WTC11 (cell line): ENCODE measurements at regions not wholly inside any gene's neighbourhood (a gene's known extent, or its start where the extent isn't known, plus 50 kb on each side); places are given as distances from the start of the nearest gene placed in this dataset.

ENCODE experiments used
- ATAC-seq: fragments of 200-7000 bp; cut with Tn5 transposase; 2 replicates; pipeline ENCODE4 v1.10.0; 2021; ENCODE audit warnings: mild to moderate bottlenecking, moderate library complexity
- CTCF ChIA-PET: fragments of 300-600 bp; sonication (Branson Sonifier 250); formaldehyde crosslinking; loops from one replicate; lab custom pipeline; 2021; ENCODE audit warnings: antibody characterized with exemption; lab: Charles Lee
- POLR2A ChIA-PET: fragments of 350-600 bp; sonication (Branson Sonifier 250); formaldehyde crosslinking; loops from one replicate; lab custom pipeline; 2021; ENCODE audit warnings: antibody characterized with exemption; lab: Charles Lee
- DNase-seq: peaks from one replicate; pipeline ENCODE4 v3.0.0; 2021; ENCODE audit warnings: low spot score
- H3K27ac Mint-ChIP-seq: 2 replicates; pipeline ENCODE4 v1.8.0; 2021; ENCODE audit warnings: mixed read lengths
- H3K27me3 Mint-ChIP-seq: 2 replicates; pipeline ENCODE4 v1.8.0; 2021; ENCODE audit warnings: low read depth, mild to moderate bottlenecking, moderate library complexity, mixed read lengths
- H3K36me3 Mint-ChIP-seq: 2 replicates; pipeline ENCODE4 v1.8.0; 2021; ENCODE audit warnings: mixed read lengths
- H3K4me1 Mint-ChIP-seq: 2 replicates; pipeline ENCODE4 v1.8.0; 2022; ENCODE audit warnings: mixed read lengths
- H3K4me3 Mint-ChIP-seq: 2 replicates; pipeline ENCODE4 v1.8.0; 2021; ENCODE audit warnings: mild to moderate bottlenecking, moderate library complexity, mixed read lengths
- H3K9me3 Mint-ChIP-seq: 2 replicates; pipeline ENCODE4 v1.8.0; 2021; ENCODE audit warnings: mixed read lengths
- CREB1 ChIP-seq: sonication (generic); formaldehyde crosslinking; IDR thresholded peaks from 2 replicates; pipeline ENCODE4 v1.8.0; 2023; ENCODE audit warnings: mild to moderate bottlenecking, missing genetic modification reagents
- CREM ChIP-seq: sonication (generic); formaldehyde crosslinking; IDR thresholded peaks from 2 replicates; pipeline ENCODE4 v1.8.1; 2022; ENCODE audit warnings: mild to moderate bottlenecking, missing genetic modification reagents, moderate library complexity
- EMX1 ChIP-seq: fragments of 250-450 bp; sonication (Bioruptor Pico); IDR thresholded peaks from 2 replicates; pipeline ENCODE4 v1.8.0; 2021; ENCODE audit warnings: mild to moderate bottlenecking
- ETV6 ChIP-seq: sonication (generic); formaldehyde crosslinking; IDR thresholded peaks from 2 replicates; pipeline ENCODE4 v1.8.1; 2022; ENCODE audit warnings: mild to moderate bottlenecking, missing genetic modification reagents
- GRHL2 ChIP-seq: fragments of 250-450 bp; sonication (Bioruptor Pico); IDR thresholded peaks from 2 replicates; pipeline ENCODE4 v1.8.0; 2022; ENCODE audit warnings: mild to moderate bottlenecking, moderate library complexity; ENCODE audit not compliant: insufficient replicate concordance, severe bottlenecking
- MXD4 ChIP-seq: fragments of 250-450 bp; sonication (Bioruptor Pico); IDR thresholded peaks from 2 replicates; pipeline ENCODE4 v1.8.0; 2021; ENCODE audit warnings: mild to moderate bottlenecking, moderate library complexity, borderline replicate concordance
- SMAD3 ChIP-seq: sonication (generic); formaldehyde crosslinking; IDR thresholded peaks from 2 replicates; pipeline ENCODE4 v1.8.0; 2022; ENCODE audit warnings: missing genetic modification reagents, mild to moderate bottlenecking, borderline replicate concordance
- SMAD4 ChIP-seq: sonication (generic); formaldehyde crosslinking; IDR thresholded peaks from 2 replicates; pipeline ENCODE4 v1.8.0; 2022; ENCODE audit warnings: mild to moderate bottlenecking, missing genetic modification reagents
- SOX15 ChIP-seq: fragments of 250-450 bp; sonication (Bioruptor Pico); IDR thresholded peaks from 2 replicates; pipeline ENCODE4 v1.9.0; 2021; ENCODE audit warnings: mild to moderate bottlenecking
- TP53 ChIP-seq: sonication (generic); formaldehyde crosslinking; IDR thresholded peaks from 2 replicates; pipeline ENCODE4 v1.8.1; 2023; ENCODE audit warnings: mild to moderate bottlenecking, missing genetic modification reagents
- ZNF232 ChIP-seq: sonication (generic); formaldehyde crosslinking; IDR thresholded peaks from 2 replicates; pipeline ENCODE4 v1.8.0; 2022; ENCODE audit warnings: mild to moderate bottlenecking, missing genetic modification reagents
- TF ChIP-seq, protein P1 (sequence below): fragments of 250-450 bp; sonication (Bioruptor Pico); IDR thresholded peaks from 2 replicates; pipeline ENCODE4 v2.1.2; 2022; ENCODE audit warnings: mild to moderate bottlenecking, moderate library complexity
- TF ChIP-seq, protein P2 (sequence below): sonication (generic); formaldehyde crosslinking; IDR thresholded peaks from 2 replicates; pipeline ENCODE4 v1.8.1; 2023; ENCODE audit warnings: mild to moderate bottlenecking, missing genetic modification reagents, moderate library complexity
- TF ChIP-seq, protein P3 (sequence below): sonication (generic); formaldehyde crosslinking; IDR thresholded peaks from 2 replicates; pipeline ENCODE4 v1.8.1; 2022; ENCODE audit warnings: mild to moderate bottlenecking, missing genetic modification reagents, moderate library complexity, borderline replicate concordance
- TF ChIP-seq, protein P4 (sequence below): sonication (generic); formaldehyde crosslinking; IDR thresholded peaks from 2 replicates; pipeline ENCODE4 v1.8.1; 2023; ENCODE audit warnings: mild to moderate bottlenecking, missing genetic modification reagents, borderline replicate concordance
- TF ChIP-seq, protein P5 (sequence below): sonication (generic); formaldehyde crosslinking; conservative IDR thresholded peaks from 2 replicates; pipeline ENCODE4 v1.8.1; 2022; ENCODE audit warnings: mild to moderate bottlenecking, missing genetic modification reagents
- TF ChIP-seq, protein P6 (sequence below): fragments of 250-450 bp; sonication (Bioruptor Pico); IDR thresholded peaks from 2 replicates; pipeline ENCODE4 v1.9.0; 2021; ENCODE audit warnings: mild to moderate bottlenecking, borderline replicate concordance
- TF ChIP-seq, protein P7 (sequence below): sonication (generic); formaldehyde crosslinking; IDR thresholded peaks from 2 replicates; pipeline ENCODE4 v1.8.0; 2022; ENCODE audit warnings: mild to moderate bottlenecking, missing genetic modification reagents
- TF ChIP-seq, protein P8 (sequence below): sonication (generic); formaldehyde crosslinking; IDR thresholded peaks from 2 replicates; pipeline ENCODE4 v1.8.1; 2023; ENCODE audit warnings: mild to moderate bottlenecking, missing genetic modification reagents, moderate library complexity

DNA sequence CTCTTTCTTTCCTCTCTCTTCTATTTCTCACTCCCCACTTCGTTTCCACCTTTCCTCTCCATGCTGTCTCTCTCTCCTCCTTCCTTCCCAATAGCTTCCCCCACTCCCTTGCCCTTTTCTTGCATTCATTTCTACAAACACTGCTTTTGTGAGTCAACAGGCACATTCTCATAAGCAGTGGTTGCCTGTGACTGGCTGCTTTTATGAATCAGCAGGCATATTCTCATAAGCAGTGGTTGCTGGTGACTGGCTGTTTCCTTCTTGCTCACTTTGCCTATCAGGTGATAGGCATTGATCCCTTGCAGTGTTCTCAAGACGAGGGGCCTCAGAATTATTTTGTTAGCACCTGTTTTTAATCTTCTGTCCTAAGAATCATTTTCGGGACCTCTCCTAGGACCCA, 116.1 kb upstream of the ACTBL2 start (continued):
- TF ChIP-seq, protein P1, sequence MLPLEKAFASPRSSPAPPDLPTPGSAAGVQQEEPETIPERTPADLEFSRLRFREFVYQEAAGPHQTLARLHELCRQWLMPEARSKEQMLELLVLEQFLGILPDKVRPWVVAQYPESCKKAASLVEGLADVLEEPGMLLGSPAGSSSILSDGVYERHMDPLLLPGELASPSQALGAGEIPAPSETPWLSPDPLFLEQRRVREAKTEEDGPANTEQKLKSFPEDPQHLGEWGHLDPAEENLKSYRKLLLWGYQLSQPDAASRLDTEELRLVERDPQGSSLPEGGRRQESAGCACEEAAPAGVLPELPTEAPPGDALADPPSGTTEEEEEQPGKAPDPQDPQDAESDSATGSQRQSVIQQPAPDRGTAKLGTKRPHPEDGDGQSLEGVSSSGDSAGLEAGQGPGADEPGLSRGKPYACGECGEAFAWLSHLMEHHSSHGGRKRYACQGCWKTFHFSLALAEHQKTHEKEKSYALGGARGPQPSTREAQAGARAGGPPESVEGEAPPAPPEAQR (CRISPR knock-in tag) = no peak
- TF ChIP-seq EMX1 (CRISPR knock-in tag) = no peak
- TF ChIP-seq SMAD4 (CRISPR knock-in tag) = no peak
- no peak for TF ChIP-seq SOX15 (CRISPR knock-in tag)
- TF ChIP-seq, protein P2, sequence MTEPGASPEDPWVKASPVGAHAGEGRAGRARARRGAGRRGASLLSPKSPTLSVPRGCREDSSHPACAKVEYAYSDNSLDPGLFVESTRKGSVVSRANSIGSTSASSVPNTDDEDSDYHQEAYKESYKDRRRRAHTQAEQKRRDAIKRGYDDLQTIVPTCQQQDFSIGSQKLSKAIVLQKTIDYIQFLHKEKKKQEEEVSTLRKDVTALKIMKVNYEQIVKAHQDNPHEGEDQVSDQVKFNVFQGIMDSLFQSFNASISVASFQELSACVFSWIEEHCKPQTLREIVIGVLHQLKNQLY = no peak
- no peak for TF ChIP-seq ETV6
- TF ChIP-seq, all 79 proteins: peak for 0

DNA sequence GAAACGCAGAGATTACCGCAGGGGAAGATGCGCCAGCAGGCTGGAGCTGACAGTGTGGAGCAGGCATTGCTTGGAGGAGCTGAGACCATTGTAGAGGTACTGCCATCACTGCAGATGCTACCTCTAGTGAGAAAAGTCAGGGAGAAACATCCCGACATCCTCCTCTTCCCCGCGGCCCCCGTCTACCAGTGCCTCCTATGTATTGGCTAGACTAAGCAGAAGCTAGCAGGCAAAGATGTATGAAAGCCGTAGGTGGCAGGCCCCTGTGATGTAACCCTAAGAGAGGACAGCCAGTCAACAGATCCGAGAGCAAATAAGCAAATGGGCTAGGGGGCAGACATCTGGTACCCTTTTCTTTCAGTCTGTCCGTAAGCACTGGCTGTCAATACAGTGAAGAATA, 115.5 kb upstream of the ACTBL2 start:
- Mint-ChIP-seq H3K4me3 (no peak overlapping the region), H3K27ac (no peak overlapping the region), H3K4me1 (peaks cover 4% of the 10 kb centered on the region), H3K27me3 (no peaks in the 10 kb centered on the region), H3K9me3 (no peaks in the 10 kb centered on the region), H3K36me3 (no peaks in the 10 kb centered on the region)
- DNase-seq (no peak), ATAC-seq (no peak)
- no peak for TF ChIP-seq CREB1 (CRISPR knock-in tag)
- TF ChIP-seq CREM (CRISPR knock-in tag) = no peak
- TF ChIP-seq TP53 (CRISPR knock-in tag) = no peak
- TF ChIP-seq, protein P3, sequence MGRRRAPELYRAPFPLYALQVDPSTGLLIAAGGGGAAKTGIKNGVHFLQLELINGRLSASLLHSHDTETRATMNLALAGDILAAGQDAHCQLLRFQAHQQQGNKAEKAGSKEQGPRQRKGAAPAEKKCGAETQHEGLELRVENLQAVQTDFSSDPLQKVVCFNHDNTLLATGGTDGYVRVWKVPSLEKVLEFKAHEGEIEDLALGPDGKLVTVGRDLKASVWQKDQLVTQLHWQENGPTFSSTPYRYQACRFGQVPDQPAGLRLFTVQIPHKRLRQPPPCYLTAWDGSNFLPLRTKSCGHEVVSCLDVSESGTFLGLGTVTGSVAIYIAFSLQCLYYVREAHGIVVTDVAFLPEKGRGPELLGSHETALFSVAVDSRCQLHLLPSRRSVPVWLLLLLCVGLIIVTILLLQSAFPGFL (CRISPR knock-in tag) = no peak
- no peak for TF ChIP-seq SMAD3 (CRISPR knock-in tag)
- ChIA-PET POLR2A (no interaction called here), CTCF (interaction anchor here (1.6 kb wide), 1 partner anchor 52 kb away, joined by 4 read pairs; no protein-coding TSS in a partner anchor)

DNA sequence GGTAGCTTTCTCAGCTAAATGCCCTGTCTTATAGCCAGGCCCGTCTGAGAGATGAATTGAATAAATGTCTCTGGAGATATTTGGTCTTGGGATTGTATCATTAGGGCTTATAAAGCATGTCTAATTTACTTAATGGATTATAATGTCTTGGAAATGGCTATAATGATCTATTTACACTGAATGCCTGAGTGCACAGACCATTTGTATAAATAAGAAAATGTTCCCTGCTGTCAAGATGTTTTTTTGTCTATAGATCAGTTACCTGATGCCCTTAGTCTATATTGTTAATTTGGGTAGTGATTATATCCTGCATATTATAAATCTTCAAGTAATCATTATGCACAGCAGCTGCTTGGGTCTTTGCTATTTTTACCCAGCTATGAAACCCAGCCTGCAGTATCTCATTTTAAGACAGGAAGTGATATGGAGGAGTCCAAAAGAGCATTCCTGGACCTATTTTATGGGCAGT, 112.9 kb upstream of the ACTBL2 start:
- TF ChIP-seq GRHL2 (CRISPR knock-in tag) (no peak), ZNF232 (CRISPR knock-in tag) (no peak), MXD4 (no peak)
- TF ChIP-seq, protein P4, sequence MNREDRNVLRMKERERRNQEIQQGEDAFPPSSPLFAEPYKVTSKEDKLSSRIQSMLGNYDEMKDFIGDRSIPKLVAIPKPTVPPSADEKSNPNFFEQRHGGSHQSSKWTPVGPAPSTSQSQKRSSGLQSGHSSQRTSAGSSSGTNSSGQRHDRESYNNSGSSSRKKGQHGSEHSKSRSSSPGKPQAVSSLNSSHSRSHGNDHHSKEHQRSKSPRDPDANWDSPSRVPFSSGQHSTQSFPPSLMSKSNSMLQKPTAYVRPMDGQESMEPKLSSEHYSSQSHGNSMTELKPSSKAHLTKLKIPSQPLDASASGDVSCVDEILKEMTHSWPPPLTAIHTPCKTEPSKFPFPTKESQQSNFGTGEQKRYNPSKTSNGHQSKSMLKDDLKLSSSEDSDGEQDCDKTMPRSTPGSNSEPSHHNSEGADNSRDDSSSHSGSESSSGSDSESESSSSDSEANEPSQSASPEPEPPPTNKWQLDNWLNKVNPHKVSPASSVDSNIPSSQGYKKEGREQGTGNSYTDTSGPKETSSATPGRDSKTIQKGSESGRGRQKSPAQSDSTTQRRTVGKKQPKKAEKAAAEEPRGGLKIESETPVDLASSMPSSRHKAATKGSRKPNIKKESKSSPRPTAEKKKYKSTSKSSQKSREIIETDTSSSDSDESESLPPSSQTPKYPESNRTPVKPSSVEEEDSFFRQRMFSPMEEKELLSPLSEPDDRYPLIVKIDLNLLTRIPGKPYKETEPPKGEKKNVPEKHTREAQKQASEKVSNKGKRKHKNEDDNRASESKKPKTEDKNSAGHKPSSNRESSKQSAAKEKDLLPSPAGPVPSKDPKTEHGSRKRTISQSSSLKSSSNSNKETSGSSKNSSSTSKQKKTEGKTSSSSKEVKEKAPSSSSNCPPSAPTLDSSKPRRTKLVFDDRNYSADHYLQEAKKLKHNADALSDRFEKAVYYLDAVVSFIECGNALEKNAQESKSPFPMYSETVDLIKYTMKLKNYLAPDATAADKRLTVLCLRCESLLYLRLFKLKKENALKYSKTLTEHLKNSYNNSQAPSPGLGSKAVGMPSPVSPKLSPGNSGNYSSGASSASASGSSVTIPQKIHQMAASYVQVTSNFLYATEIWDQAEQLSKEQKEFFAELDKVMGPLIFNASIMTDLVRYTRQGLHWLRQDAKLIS (CRISPR knock-in tag) = no peak
- TF ChIP-seq, protein P5, sequence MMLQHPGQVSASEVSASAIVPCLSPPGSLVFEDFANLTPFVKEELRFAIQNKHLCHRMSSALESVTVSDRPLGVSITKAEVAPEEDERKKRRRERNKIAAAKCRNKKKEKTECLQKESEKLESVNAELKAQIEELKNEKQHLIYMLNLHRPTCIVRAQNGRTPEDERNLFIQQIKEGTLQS (CRISPR knock-in tag) = no peak
- TF ChIP-seq, protein P6, sequence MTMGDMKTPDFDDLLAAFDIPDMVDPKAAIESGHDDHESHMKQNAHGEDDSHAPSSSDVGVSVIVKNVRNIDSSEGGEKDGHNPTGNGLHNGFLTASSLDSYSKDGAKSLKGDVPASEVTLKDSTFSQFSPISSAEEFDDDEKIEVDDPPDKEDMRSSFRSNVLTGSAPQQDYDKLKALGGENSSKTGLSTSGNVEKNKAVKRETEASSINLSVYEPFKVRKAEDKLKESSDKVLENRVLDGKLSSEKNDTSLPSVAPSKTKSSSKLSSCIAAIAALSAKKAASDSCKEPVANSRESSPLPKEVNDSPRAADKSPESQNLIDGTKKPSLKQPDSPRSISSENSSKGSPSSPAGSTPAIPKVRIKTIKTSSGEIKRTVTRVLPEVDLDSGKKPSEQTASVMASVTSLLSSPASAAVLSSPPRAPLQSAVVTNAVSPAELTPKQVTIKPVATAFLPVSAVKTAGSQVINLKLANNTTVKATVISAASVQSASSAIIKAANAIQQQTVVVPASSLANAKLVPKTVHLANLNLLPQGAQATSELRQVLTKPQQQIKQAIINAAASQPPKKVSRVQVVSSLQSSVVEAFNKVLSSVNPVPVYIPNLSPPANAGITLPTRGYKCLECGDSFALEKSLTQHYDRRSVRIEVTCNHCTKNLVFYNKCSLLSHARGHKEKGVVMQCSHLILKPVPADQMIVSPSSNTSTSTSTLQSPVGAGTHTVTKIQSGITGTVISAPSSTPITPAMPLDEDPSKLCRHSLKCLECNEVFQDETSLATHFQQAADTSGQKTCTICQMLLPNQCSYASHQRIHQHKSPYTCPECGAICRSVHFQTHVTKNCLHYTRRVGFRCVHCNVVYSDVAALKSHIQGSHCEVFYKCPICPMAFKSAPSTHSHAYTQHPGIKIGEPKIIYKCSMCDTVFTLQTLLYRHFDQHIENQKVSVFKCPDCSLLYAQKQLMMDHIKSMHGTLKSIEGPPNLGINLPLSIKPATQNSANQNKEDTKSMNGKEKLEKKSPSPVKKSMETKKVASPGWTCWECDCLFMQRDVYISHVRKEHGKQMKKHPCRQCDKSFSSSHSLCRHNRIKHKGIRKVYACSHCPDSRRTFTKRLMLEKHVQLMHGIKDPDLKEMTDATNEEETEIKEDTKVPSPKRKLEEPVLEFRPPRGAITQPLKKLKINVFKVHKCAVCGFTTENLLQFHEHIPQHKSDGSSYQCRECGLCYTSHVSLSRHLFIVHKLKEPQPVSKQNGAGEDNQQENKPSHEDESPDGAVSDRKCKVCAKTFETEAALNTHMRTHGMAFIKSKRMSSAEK (CRISPR knock-in tag) = no peak
- TF ChIP-seq, protein P7, sequence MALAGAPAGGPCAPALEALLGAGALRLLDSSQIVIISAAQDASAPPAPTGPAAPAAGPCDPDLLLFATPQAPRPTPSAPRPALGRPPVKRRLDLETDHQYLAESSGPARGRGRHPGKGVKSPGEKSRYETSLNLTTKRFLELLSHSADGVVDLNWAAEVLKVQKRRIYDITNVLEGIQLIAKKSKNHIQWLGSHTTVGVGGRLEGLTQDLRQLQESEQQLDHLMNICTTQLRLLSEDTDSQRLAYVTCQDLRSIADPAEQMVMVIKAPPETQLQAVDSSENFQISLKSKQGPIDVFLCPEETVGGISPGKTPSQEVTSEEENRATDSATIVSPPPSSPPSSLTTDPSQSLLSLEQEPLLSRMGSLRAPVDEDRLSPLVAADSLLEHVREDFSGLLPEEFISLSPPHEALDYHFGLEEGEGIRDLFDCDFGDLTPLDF (CRISPR knock-in tag) = no peak
- TF ChIP-seq, protein P8, sequence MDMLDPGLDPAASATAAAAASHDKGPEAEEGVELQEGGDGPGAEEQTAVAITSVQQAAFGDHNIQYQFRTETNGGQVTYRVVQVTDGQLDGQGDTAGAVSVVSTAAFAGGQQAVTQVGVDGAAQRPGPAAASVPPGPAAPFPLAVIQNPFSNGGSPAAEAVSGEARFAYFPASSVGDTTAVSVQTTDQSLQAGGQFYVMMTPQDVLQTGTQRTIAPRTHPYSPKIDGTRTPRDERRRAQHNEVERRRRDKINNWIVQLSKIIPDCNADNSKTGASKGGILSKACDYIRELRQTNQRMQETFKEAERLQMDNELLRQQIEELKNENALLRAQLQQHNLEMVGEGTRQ (CRISPR knock-in tag) = no peak
- TF ChIP-seq, all 79 proteins: peak for 0
- Mint-ChIP-seq H3K27me3 (no peaks in the 10 kb centered on the region), H3K4me1 (peaks cover 4% of the 10 kb centered on the region), H3K36me3 (no peaks in the 10 kb centered on the region), H3K27ac (no peak overlapping the region), H3K9me3 (no peaks in the 10 kb centered on the region), H3K4me3 (no peak overlapping the region)
- DNase-seq = no peak
- no peak for ATAC-seq
- ChIA-PET CTCF (no interaction called here), POLR2A (no interaction called here)
